ENCODE measurements at regions not wholly inside any gene's neighbourhood (a gene's known extent, or its start where the extent isn't known, plus 50 kb on each side); places are given as distances from the start of the nearest gene placed in this dataset.
"Not testable (repeated sequence)": the region's sequence is repeated elsewhere in the genome, so short reads cannot be mapped to it uniquely, and the experiment has no call there.

DNA sequence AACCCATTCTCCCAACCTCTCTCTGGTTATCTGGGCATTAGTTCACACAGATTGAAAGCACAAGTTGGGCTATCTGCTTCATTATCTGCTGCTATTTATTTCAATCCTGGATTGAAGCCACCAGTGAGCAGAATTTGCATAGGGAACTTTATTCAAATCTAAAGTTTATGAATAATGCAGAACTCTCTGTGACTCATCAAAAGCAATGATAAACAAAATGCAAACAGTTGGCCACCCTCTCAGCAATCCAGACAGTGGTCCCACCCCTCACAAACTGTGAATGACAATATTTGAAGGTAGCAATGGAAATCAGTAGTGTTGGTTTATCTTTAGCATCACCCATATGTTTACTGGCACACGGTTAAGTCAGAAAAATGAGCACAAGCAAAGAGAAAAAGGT, 106.8 kb upstream of the TMEM178A start:
- ATAC-seq (no peak), DNase-seq (no peak)
- intact Hi-C loops (cut with micrococcal nuclease) = no loop called here

DNA sequence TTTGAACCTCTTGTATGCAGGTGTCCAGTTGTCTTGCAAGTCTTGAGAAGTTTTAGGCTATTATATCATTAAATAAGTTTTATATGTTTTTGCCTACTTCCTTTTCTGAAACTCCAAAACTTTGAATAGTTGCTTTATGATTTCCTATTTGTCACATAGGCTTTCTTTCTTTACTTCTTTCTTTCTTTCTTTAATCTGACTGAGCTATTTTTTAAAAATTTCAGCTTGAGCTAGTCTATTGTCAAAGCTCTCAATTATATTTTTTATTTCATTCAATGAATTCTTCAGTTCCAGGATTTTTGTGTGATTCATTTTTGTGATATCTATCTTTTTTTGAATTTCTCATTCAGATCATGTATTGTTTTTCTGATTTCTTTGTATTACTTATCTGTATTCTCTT, 102.1 kb upstream of the TMEM178A start:
- ATAC-seq (no peak), DNase-seq (no peak)
- intact Hi-C loops (cut with micrococcal nuclease) = no loop called here

DNA sequence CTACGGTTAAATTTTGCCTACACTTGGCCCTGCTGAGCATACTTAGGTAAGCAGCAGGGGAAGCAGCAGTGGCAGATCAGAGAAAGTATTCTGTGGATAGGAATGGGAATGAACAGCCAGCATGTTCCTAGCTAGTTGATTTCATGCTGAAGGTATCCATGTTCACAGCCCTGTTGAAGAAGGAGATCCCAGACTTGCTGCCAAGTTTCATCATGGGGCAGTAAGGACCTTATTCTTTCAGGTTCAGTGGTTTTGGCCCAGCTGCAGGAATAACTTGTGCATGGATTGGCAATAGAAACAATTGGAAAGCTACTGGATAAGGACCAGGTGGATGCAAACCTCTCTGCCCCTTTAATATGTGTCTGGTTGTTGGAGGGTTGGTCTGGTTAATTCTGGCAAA, 98.2 kb upstream of the TMEM178A start:
- ATAC-seq (no peak), DNase-seq (no peak)
- intact Hi-C loops (cut with micrococcal nuclease) = no loop called here

DNA sequence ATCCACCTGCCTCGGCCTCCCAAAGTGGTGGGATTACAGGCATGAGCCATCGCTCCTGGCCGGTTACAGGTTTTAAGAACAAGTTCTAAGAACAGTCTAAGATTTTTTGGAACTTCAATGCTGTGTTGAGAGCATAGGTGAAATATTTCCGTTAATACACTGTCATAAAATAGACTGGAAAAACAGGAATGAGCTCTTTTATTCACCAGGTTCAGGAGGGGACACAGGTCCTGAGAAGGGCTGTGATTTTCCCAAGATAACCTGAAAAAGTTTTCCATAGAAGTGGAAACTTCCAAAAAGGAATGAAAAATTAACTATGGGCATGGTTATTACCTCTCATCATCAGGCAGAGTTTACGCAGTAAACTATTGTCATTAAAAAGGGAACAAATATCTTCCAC, 97.6 kb upstream of the TMEM178A start:
- intact Hi-C loops (cut with micrococcal nuclease) = no loop called here
- no peak for DNase-seq
- ATAC-seq = no peak

DNA sequence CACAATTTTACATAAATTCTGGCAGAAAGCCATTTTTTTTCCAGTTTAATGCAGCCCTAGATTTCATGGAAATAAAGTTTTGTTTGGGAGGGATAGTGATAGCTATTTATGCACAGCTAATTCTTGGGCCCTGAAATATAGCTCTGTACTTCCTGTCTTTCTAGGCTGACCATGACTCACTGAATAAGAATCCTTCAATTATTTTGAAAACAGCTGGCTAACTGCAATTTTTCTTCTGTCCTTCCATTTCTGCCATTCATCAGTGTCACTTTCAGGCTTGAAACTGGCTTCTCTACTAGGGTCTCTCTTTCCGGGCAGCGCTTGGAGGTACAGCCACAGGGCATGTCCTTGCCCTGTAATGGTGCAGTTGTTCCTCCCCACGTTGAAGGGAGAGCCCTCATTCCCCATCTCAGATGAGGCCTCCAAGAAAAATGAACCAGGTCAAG, 97.1 kb upstream of the TMEM178A start:
- ATAC-seq = peak; percentile 59
- intact Hi-C loops (cut with micrococcal nuclease) = no loop called here
- DNase-seq = no peak

DNA sequence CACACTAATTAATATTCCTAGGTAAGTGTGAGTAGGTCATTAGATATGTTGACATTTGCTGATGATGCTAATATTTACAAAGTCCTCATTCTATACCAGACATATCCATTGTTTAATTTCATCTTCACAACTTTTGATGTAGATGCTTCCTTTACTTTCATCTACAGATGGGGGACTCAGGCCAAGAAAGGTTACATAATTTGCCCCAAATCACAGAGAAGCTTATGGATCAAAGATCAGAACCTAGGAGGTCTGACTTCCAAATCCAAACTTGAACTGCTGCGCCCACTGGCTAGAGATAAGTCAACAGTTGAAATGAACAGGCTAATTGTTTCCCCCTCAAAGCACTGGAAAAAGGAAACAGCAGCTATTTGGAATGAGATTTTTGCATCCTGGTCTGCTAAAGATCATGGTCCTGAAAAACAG, 95.6 kb upstream of the TMEM178A start:
- DNase-seq (no peak), ATAC-seq (no peak)
- intact Hi-C loops (cut with micrococcal nuclease) = no loop called here

DNA sequence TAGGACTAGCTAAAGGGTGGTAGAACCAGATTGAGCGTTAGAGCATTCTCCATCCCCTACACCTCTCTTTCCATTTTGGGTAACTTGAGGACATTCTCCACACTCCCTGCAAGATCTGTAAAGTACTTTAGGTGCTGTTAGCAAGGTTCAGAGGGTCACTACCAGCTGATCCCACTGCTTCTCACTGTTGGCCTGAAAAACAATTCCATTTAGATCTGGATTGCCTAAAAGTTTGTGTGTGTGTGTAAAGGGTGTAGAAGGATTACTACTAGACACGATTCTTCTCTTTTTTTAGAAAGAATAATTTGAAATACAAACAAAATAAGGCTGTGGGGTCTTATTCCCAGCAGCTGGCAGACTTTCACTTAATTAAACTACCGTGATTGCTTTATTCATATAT, 95.1 kb upstream of the TMEM178A start:
- no peak for ATAC-seq
- intact Hi-C loops (cut with micrococcal nuclease) = no loop called here

DNA sequence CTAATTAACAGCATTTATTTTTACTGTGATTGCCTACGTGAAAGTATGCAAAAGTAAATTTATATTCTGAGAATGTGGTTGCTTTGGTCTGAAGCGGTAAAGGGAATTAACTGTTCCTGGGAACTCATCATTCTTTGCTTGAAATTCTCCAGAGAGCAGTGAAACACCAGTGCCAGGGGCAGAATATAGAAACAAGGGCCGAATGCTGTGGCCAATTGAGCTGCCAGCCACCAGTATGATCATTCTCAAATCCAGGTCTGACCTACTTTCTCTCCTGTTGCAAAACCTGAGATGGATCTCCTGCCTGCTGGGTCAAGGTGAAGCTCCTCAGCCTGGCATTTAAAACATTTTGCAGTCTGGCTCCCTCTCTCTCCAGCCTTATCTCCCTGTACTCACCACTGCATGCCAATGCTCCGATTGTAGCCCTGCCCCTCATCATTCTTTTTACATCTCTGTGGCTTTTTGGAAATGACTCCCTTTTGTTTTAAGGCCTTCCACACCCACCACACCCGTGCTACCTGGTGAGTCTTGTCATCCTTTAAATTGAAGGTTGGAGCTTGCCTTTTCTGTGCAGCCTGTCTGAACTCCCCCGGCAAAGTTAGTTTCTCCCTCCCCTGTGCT, 94.5 kb upstream of the TMEM178A start:
- intact Hi-C loops (cut with micrococcal nuclease) = no loop called here
- ATAC-seq (peak; percentile 82), DNase-seq (peak; percentile 19)

More for the DNA sequence above, 95.1 kb upstream of the TMEM178A start:
- no peak for DNase-seq

DNA sequence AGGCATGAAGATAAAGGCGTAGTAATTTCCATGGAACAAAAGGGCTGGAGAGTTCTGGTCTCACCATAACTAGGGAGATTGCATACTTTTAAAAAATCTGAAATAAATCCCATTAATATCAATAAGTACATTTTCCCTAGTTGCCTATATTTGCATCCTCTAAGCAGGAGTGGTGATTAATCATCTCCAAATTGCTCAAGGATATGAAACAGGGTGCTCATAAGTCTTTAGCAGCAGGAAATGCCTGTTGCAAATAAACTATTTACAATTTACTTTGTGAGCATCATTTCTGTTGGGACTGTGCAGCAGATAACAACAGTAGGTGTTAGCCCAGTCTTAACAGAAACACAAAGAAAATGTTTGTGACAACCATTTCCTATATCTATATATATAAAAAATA, 92.4 kb upstream of the TMEM178A start:
- no peak for ATAC-seq
- intact Hi-C loops (cut with micrococcal nuclease) = no loop called here

DNA sequence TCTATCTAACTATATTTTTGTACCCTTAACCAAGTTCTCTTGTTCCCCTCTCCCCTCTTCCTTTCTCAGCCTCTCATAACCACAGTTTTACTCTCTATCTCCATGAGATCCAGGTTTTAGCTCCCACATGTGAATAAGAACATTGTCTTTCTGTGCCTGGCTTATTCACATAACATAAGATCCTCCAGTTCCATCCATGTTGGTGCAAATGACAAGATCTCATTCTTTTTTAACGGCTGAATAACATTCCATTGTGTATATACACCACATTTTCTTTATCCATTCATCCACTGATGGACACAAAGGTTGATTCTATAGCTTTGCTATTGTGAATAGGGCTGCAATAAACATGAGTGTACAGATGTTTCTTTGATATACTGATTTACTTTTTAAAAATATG, 83.9 kb upstream of the TMEM178A start:
- ATAC-seq (no peak), DNase-seq (no peak)
- intact Hi-C loops (cut with micrococcal nuclease) = no loop called here

More for the DNA sequence above, 92.4 kb upstream of the TMEM178A start:
- DNase-seq = no peak

DNA sequence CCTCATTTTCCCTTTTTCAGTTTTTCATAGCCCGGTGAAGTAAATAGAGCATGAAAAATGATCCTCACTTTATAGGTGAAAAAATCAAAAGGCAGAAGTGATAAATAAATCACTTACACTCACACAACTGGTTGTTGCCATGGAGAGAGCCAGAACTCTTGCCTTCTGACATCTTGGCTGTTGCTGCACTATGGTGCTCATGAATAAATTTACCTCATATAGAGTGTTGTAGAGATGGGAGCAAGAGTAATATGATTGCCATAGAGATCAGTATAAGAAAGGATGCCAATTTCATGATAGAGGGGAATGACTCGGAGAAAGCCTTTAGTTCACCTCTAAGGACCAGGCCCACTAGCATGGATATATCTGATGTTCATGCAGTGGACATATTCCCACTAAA, 82.5 kb upstream of the TMEM178A start:
- intact Hi-C loops (cut with micrococcal nuclease) = no loop called here
- no peak for DNase-seq
- no peak for ATAC-seq

DNA sequence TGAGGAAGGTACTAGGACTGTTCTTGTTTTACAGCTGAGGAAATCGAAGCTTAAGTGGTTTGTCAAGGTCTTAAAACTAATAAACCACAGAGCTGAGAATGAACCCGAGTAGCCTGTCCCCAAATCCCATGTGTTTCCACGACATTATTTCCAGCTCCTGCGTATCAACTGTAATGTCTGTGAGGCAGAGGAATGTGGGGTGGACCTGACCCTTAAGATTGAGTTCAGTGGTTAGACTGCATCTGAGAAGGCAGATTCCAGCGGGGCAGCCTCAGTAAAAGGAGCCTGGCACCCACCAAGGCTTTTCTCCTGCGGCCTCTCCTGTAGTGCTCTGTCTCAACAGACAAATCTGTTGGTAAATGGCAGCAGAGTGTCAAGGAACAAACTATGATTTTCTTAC, 81.9 kb upstream of the TMEM178A start:
- DNase-seq (no peak), ATAC-seq (no peak)
- intact Hi-C loops (cut with micrococcal nuclease) = no loop called here

DNA sequence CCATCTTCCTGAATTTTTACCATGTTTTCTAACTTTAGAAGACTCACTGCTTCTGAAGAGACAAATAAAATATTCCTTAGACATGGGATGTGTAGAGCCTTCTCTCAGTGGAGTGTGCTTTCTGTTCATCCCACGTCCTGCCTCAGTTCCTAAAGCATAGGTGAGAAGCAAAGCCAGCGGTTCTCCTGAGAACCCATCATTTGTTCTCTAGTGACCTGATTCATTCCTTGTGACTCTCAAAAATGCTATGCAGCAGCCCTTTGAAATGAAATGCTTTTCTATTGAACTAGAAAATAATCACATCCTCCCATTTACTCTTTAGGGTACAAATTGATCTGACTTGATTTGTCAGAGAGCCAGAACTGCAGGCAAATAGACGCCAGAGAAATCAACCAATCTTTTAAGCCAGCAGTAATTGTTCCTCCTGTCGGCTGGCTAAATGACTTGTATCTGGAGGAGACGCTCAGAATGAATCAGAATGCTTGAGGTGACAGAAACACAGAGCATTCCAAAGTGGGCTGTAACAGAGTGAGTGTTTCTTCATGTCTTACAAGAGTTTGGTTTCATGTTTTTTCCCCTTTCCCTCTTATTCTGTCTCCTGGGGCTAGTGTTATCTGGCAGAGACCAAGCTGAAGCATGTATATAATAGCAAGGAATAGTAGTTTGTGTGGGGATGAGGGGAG, 81.3 kb upstream of the TMEM178A start:
- ATAC-seq (no peak), DNase-seq (no peak)
- intact Hi-C loops (cut with micrococcal nuclease) = no loop called here

DNA sequence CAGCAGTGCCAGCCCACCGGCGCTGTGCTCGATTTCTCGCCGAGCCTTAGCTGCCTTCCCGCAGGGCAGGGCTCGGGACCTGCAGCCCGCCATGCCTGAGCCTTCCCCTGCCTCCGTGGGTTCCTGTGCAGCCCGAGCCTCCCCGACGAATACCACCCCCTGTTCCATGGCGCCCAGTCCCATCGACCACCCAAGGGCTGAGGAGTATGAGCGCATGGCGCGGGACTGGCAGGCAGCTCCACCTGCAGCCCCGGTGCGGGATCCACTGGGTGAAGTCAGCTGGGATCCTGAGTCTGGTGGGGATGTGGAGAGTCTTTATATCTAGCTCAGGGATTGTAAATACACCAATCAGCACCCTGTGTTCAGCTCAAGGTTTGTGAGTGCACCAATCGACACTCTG, 80.2 kb upstream of the TMEM178A start:
- ATAC-seq; intact Hi-C loops (cut with micrococcal nuclease); DNase-seq: not testable (repeated sequence)

DNA sequence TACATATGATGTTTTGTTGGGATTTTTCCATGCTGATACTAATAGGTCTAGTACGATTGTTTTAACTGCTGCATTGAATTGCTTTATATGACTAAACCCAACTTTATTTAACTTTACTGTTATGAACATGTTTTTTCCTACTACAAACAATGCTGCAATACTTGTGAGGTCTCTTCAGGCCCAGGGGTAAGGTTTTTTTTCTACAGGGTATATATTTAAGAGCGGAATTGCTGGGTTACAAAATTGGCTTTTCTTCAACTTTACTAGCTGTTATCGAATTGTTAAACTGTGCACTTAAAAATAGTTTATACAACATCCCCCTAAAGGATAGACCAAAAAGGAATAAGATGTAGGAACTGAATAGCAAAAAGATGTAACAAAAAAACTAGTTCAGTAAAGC, 78.5 kb upstream of the TMEM178A start:
- intact Hi-C loops (cut with micrococcal nuclease) = no loop called here
- DNase-seq (no peak), ATAC-seq (no peak)

DNA sequence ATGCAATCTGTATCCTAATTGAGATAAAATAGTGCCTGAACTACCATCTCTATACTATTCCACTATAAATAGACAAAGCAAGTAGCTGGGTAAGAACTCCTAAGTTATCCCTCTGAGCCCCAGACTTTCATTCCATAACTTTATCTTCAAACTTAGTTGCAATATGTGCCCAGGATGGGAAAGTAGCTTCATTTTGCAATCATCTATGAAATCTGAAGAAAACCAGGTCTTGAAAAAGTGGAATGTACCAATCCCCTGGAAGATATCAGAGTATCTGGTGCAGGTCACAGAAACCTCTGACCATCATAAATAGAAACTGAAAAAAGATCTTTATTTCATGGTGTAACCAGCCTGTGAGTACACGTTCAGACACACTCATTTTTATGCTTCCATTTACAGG, 78.1 kb upstream of the TMEM178A start:
- ATAC-seq = no peak
- intact Hi-C loops (cut with micrococcal nuclease) = no loop called here
- no peak for DNase-seq

DNA sequence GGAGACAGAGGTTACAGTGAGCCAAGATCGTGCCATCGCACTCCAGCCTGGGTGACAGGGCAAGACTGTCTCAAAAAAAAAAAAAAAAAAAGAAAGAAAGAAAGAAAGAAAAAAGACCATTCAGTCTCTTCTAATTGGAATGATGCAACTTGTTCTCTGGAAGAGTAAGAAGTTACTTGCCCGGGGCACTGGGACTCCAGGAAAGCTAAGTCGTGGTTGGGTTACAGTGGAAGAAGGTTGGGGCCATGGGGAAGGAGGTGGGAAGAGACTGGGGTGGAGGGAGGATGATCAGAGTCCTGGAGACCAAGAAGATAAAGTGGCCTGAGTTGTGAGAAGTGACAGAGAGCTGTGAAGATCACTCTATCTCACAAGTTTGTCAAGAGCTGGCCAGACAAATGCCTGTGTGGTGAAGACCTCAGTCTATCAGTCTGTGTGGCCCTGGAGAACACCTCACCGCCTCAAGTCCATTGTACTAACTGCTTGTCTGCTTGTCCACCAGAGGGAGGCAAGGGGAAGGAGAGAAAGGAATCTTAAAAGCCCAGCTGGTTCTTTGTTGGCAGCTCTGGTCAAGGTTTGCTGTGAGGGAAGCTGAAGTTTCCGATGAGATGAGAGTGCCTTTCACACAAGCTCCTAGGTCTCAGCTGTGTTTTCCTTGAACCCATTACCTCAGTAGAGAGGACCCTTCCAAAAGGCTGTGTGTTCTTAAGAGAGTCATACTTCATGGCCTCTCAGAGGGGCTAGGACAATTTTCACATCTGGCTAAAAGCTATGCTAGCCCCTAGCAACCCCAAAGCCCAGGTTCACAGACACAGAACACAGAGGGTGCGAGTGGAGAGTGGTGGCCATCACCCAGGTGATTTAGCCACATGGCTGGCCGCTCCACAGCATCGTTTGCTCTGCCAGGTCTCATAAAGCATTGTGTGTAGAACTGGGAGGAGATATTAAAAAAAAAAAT, 72.0 kb upstream of the TMEM178A start:
- intact Hi-C loops (cut with micrococcal nuclease) = loop anchor here (5.0 kb wide), 1 partner anchor 104 kb away; no protein-coding TSS in a partner anchor

DNA sequence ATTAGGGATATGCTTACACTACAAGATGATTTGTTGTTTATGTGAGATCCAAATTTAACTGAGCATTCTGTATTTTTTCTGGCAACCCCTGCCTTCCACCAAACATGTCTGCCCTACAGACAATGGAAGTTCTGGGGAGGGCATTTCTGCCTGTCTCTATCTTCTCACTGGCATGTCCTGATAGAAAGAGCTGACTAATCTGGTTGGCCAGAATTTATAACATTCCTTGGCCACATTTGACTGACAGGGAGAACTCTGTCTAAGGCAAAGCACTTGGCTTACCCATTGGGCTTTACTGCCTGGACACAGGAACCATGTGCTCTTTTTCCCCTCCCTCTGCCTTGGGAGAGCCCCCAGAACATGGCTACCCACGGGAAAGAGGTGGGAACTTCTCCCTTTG, 70.6 kb upstream of the TMEM178A start:
- intact Hi-C loops (cut with micrococcal nuclease) = no loop called here
- DNase-seq (no peak), ATAC-seq (no peak)

More for the DNA sequence above, 72.0 kb upstream of the TMEM178A start:
- no peak for DNase-seq
- ATAC-seq = peak; percentile 91

DNA sequence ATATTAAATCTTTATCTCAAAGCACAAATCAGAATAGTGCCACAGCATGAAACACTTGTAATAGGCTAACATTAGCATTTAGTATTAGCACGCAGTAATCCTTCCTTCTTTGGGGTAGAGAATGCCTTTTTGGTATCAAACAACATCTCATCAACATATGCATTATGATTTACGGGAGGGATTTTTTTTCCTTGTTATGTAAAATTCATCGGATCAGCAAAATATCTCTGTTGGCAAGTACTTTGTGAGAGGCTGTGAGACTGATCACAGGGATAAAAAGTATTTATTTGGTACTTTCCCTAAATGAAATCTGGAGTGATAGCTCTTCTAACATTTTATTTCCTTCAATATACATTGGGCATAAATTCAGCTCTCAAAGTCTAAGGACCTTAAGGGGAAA, 68.4 kb upstream of the TMEM178A start:
- no peak for ATAC-seq
- intact Hi-C loops (cut with micrococcal nuclease) = no loop called here
- no peak for DNase-seq

DNA sequence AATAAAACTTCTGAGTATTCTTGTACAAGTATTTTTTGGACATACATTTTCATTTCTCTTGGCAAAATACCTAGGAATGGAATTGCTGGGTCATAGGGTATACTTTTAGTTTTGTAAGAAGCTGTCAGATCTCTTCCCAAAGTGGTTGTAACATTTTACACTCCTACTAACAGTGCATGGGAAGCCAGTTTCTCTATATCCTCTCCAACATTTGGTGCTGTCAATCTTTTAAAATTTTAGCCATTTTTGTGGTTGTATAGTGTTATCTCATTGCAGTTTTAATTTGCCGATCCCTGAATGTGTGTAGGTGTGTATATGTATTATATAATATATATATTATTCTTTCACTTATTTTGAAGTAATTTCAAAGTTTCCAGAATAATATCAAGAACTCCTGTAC, 63.1 kb upstream of the TMEM178A start:
- DNase-seq (no peak), ATAC-seq (no peak)
- intact Hi-C loops (cut with micrococcal nuclease) = no loop called here
